GM19438 (cell line): ENCODE measurements at regions not wholly inside any gene's neighbourhood (a gene's known extent, or its start where the extent isn't known, plus 50 kb on each side); places are given as distances from the start of the nearest gene placed in this dataset.
"Not testable (repeated sequence)": the region's sequence is repeated elsewhere in the genome, so short reads cannot be mapped to it uniquely, and the experiment has no call there.

Experiments used
- ATAC-seq: cut with Tn5 transposase; IDR thresholded peaks from one replicate; pipeline ENCODE4 v1.9.1; 2021; ENCODE audit warnings: low read depth; ENCODE audit not compliant: unreplicated experiment

- not testable (repeated sequence) for ATAC-seq
Observed at GRCh38 chr9:65422966-65423690, 138.1 kb upstream of the FOXD4L5 start.

GRCh38 chr9:65421486-65421885, 136.5 kb upstream of the FOXD4L5 start:
- ATAC-seq = not testable (repeated sequence)

GRCh38 chr9:65420771-65421170, 135.8 kb upstream of the FOXD4L5 start:
- no peak for ATAC-seq

GRCh38 chr9:65418966-65419365, 134.0 kb upstream of the FOXD4L5 start:
- not testable (repeated sequence) for ATAC-seq

GRCh38 chr9:65416948-65417347, 131.9 kb upstream of the FOXD4L5 start:
- not testable (repeated sequence) for ATAC-seq

GRCh38 chr9:65414249-65414648, 129.2 kb upstream of the FOXD4L5 start:
- not testable (repeated sequence) for ATAC-seq

- not testable (repeated sequence) for ATAC-seq
Observed at GRCh38 chr9:65413371-65413770, 128.4 kb upstream of the FOXD4L5 start.

- no peak for ATAC-seq
Observed at GRCh38 chr9:65411901-65412300, 126.9 kb upstream of the FOXD4L5 start.

GRCh38 chr9:65411336-65411735, 126.3 kb upstream of the FOXD4L5 start:
- no peak for ATAC-seq

- no peak for ATAC-seq
Observed at GRCh38 chr9:65410926-65411325, 125.9 kb upstream of the FOXD4L5 start.

GRCh38 chr9:65409471-65409980, 124.5 kb upstream of the FOXD4L5 start:
- ATAC-seq = no peak

- not testable (repeated sequence) for ATAC-seq
Observed at GRCh38 chr9:65408806-65409205, 123.8 kb upstream of the FOXD4L5 start.

GRCh38 chr9:65406625-65407024, 121.6 kb upstream of the FOXD4L5 start:
- not testable (repeated sequence) for ATAC-seq

- ATAC-seq = not testable (repeated sequence)
Observed at GRCh38 chr9:65405766-65406165, 120.8 kb upstream of the FOXD4L5 start.

GRCh38 chr9:65405253-65405652, 120.2 kb upstream of the FOXD4L5 start:
- no peak for ATAC-seq

- ATAC-seq = no peak
Observed at GRCh38 chr9:65404232-65405006, 119.4 kb upstream of the FOXD4L5 start.

- no peak for ATAC-seq
Observed at GRCh38 chr9:65403721-65404120, 118.7 kb upstream of the FOXD4L5 start.

- ATAC-seq = not testable (repeated sequence)
Observed at GRCh38 chr9:65403072-65403471, 118.1 kb upstream of the FOXD4L5 start.

- ATAC-seq = not testable (repeated sequence)
Observed at GRCh38 chr9:65402206-65402870, 117.3 kb upstream of the FOXD4L5 start.

GRCh38 chr9:65401456-65402045, 116.5 kb upstream of the FOXD4L5 start:
- not testable (repeated sequence) for ATAC-seq

GRCh38 chr9:65400886-65401285, 115.9 kb upstream of the FOXD4L5 start:
- no peak for ATAC-seq
